Activated CD8-positive, alpha-beta memory T cell treated with anti-CD3 and anti-CD28 coated beads for 36 hours (primary cell): ENCODE measurements at regions not wholly inside any gene's neighbourhood (a gene's known extent, or its start where the extent isn't known, plus 50 kb on each side); places are given as distances from the start of the nearest gene placed in this dataset.
"Not testable (repeated sequence)": the region's sequence is repeated elsewhere in the genome, so short reads cannot be mapped to it uniquely, and the experiment has no call there.

ENCODE experiments used
- CTCF ChIA-PET: fragments of 350-600 bp; sonication (Branson Sonifier 250); formaldehyde crosslinking; loops from one replicate; lab custom pipeline; 2021; ENCODE audit warnings: antibody characterized with exemption; lab: Charles Lee
- POLR2A ChIA-PET: fragments of 350-600 bp; sonication (Branson Sonifier 250); formaldehyde crosslinking; loops from one replicate; lab custom pipeline; 2021; ENCODE audit warnings: antibody characterized with exemption; lab: Charles Lee

GRCh38 chr6:130598021-130598989 is 228.9 kb upstream of the SMLR1 start:
- POLR2A ChIA-PET: no interaction called here
- CTCF ChIA-PET: no interaction called here

DNA sequence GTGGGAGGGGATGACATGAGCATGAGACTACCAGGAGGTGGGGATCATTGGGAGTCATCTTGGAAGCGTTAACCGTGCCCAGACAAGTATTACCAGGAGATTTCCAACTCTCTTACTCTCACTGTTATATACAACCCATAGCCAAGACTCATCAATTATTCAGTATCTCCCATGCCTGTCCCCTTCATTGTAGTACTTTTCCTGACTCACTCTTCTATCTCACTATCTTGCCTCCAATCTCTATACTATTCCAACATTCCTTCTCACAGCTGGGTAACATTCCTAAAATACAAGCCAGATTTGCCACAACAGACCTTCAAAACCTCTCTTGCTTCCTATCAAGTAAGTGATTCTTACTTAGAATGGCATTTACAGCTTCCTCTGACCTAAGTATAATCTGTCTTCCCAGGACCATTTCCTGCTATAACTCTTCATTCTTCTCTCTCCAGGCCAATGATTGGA is 226.3 kb upstream of the SMLR1 start:
- ChIA-PET CTCF (no interaction called here), POLR2A (no interaction called here)

DNA sequence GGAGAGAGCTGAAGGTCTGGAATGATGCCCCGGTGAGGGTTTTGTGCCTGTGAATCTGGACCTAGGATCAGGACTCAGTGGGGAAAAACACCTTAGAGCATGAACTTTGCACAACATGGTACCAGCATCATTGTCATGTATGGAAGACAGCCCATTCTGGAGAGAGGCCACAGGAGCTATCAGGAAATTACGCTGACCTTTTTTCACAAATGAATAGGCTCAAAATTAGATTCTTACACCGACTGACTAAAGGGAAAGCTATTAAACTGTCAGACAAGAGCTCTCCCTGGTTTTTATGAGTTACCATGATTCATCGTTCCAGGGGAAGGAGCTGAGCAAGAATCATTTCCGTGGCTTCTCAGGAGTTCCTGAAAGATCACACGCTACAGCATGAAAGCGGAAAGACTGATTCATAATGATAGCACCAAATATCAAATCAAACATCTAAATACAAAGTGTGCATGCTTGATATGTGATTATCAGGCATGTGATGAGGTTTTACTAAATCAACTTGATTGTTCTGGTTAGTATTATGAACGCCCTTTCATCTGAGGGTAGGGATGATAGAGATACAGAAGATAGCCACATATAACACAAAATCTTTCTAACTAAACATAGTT is 224.9 kb upstream of the SMLR1 start:
- CTCF ChIA-PET: no interaction called here
- POLR2A ChIA-PET: no interaction called here

DNA sequence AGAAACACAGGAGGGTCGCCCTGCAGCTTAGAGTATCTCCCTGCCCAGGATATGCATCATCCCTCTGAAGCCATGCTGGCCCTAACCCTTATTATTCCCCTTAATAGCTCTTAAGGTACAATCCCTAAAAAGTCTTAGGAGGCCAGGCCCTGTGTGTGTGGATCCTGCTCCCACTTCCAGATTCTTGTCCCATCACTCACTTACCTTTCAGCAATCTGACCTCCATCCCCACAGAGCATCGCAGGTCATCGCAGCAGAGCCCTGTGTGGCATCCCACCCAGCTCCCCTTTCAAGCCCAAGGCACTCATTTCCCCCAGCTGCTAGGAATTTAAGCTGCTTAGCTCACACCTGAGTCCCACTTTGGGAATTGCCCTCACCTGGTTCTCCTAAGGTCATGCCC is 223.8 kb upstream of the SMLR1 start:
- POLR2A ChIA-PET: no interaction called here
- CTCF ChIA-PET: no interaction called here

- CTCF ChIA-PET: no interaction called here
Observed at GRCh38 chr6:130604841-130605399, 222.3 kb upstream of the SMLR1 start.

DNA sequence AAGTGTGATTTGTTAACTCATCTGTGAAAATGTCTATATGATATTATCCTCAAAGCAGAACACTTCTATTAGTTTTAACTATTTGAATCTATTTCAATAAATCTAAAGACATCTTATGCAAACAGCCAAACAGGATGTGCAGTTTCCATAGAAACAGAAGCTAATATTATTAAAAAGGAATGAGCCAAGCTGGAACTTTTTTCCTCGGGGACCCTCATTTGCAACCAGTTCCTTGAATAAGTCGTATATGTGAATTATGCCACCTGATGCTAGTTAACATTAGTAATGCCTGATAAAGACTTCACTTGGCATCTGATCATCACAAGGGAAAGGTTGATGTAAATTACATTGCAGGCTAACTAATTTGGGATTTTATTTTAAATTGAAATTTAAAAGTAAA is 216.9 kb upstream of the SMLR1 start:
- ChIA-PET POLR2A (no interaction called here), CTCF (no interaction called here)

More at GRCh38 chr6:130604841-130605399, 222.3 kb upstream of the SMLR1 start:
- POLR2A ChIA-PET: no interaction called here

DNA sequence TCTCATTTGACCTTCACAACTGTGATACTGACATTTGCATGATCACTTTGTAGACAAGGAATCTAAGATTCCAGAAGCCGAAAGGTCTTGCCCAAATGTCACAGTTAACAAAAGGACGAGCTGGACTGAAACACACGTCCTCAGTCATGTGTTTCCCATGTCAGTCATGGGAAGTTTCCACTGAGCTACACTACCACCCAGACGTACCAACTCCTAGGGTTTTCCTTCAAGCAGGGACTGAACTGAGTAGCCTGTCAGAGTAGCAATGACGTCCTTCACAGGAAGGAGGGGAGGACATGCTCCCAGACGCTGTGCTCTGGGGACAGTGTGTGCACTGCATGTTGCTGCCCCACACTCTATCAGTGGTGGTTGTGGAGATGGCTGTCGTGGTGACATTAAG is 215.8 kb upstream of the SMLR1 start:
- ChIA-PET CTCF (no interaction called here), POLR2A (no interaction called here)

DNA sequence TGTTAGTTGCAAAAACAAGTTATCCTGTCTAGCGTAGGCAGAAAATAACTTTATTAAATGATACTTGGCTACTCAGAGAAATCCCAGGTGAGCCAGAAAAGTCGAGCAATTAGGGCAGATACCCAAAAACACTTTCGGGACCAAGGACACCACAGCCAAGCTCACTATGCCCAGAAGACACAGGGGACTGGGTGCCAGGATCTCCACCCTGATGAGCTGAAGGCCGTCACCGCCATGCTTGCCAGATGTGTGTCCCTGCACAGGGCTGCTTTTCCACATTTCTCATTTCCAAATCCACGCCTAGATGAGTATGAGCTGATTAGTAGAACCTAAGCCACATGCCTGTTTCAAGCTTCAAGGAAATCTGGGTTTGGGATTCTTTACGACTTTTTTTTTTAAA is 214.0 kb upstream of the SMLR1 start:
- ChIA-PET POLR2A (interaction anchor here (0.6 kb wide), 1 partner anchor 239 kb away, joined by 4 read pairs; no protein-coding TSS in a partner anchor), CTCF (no interaction called here)

GRCh38 chr6:130615816-130616215 is 211.4 kb upstream of the SMLR1 start:
- CTCF ChIA-PET: no interaction called here
- POLR2A ChIA-PET: no interaction called here

DNA sequence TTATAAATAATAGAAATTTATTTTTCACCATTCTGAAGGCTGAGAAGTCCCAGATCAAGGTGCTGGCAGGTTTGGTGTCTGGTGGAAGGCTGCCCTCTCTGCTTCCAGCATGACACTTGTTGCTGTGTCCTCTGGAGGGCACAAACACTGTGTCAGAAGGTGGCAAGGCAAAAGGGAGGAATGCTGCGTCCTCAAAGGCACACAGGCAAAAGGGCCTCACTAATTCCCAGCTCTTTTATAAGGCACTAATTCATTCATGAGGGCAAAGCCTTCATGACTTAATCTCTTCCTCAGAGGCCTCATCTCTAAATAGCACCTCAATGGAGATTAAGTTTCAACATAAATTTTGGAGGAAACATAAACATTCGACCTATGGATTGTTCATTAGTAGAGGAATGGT is 209.5 kb upstream of the SMLR1 start:
- ChIA-PET CTCF (no interaction called here), POLR2A (no interaction called here)

- POLR2A ChIA-PET: interaction anchor here (0.5 kb wide), 1 partner anchor 25 kb away, joined by 4 read pairs; no protein-coding TSS in a partner anchor
- CTCF ChIA-PET: not testable (repeated sequence)
Observed at GRCh38 chr6:130618806-130619205, 208.4 kb upstream of the SMLR1 start.

GRCh38 chr6:130620338-130620781 is 206.8 kb upstream of the SMLR1 start:
- ChIA-PET POLR2A (no interaction called here), CTCF (no interaction called here)

GRCh38 chr6:130622142-130622541 is 205.1 kb upstream of the SMLR1 start:
- CTCF ChIA-PET: no interaction called here
- POLR2A ChIA-PET: no interaction called here

DNA sequence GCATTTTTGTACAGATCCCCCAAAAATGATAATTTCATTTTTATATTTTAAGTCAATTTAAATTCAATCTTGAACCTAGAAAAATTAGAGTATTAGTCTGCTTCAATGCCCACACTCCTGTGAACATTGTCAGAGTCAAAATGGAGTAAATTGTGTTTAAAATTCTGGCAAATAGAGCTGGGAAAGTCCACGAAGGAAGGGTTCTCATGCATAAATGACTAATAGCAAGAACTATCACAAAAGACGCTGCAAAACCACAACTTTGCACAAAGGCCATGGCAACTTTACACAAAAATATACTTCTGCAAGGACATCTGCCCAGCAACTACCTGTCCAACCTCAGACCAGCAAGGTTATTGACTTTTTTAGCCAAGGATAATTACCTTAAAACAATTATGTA is 203.2 kb upstream of the SMLR1 start:
- ChIA-PET CTCF (no interaction called here), POLR2A (no interaction called here)

GRCh38 chr6:130625825-130626527 is 201.2 kb upstream of the SMLR1 start:
- ChIA-PET CTCF (no interaction called here), POLR2A (no interaction called here)

GRCh38 chr6:130628862-130629261 is 198.3 kb upstream of the SMLR1 start:
- CTCF ChIA-PET: interaction anchor here (1.0 kb wide), 1 partner anchor 42 kb away, joined by 3 read pairs; no protein-coding TSS in a partner anchor
- POLR2A ChIA-PET: no interaction called here

DNA sequence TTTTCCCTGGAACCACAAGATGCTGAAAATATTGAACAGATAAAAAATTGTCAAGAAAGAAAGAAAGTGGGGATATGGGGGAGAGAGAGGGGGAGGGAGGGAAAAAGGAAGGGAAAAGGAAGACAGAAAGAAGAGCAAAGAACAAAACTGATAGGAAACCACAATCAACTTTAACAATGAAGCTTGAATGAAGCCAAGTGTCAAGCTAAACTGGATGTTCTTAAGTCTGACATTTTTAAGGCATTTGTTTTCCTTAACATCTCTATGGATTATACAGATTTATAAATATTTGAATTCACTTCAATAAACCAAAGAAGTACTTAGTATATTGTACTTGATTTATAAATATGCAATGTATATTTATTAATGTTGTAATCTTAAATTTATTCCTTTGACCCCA is 197.6 kb upstream of the SMLR1 start:
- POLR2A ChIA-PET: no interaction called here
- CTCF ChIA-PET: interaction anchor here (1.0 kb wide), 1 partner anchor 43 kb away, joined by 3 read pairs; no protein-coding TSS in a partner anchor

GRCh38 chr6:130632277-130632676 is 194.9 kb upstream of the SMLR1 start:
- POLR2A ChIA-PET: no interaction called here
- CTCF ChIA-PET: no interaction called here

- ChIA-PET POLR2A (no interaction called here), CTCF (no interaction called here)
Observed at GRCh38 chr6:130632897-130633296, 194.3 kb upstream of the SMLR1 start.

DNA sequence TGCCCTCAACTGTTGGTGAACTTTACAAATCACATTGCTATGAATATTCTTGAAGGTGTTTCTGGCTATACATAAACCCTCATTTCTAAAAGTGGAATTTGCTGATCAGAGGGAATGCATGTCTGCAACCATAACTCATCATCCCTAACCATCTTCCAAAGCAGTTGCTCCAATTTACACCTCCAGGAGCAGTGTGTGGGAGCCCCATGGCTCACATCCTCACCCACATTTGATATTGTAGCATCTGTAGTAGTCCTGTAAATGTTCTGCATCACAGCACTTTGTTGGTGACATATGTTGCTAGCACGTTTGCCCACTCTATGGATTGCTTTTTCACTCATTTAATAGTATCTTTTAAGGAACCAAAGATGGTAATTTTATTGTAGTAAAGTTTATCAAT is 183.8 kb upstream of the SMLR1 start:
- ChIA-PET POLR2A (no interaction called here), CTCF (no interaction called here)
